HG03575 (cell line): ENCODE measurements at regions not wholly inside any gene's neighbourhood (a gene's known extent, or its start where the extent isn't known, plus 50 kb on each side); places are given as distances from the start of the nearest gene placed in this dataset.

Experiments used
- ATAC-seq: cut with Tn5 transposase; IDR thresholded peaks from one replicate; pipeline ENCODE4 v1.9.1; 2021; ENCODE audit not compliant: unreplicated experiment, insufficient number of reproducible peaks, low FRiP score; ENCODE audit errors: extremely low read depth

GRCh38 chr13:40210865-40211585 lies 455.4 kb downstream of the FOXO1 start:
- ATAC-seq, result no peak

GRCh38 chr13:40211586-40211968 lies 454.9 kb downstream of the FOXO1 start:
- no peak for ATAC-seq

GRCh38 chr13:40213779-40214178 lies 452.7 kb downstream of the FOXO1 start:
- no peak for ATAC-seq

DNA sequence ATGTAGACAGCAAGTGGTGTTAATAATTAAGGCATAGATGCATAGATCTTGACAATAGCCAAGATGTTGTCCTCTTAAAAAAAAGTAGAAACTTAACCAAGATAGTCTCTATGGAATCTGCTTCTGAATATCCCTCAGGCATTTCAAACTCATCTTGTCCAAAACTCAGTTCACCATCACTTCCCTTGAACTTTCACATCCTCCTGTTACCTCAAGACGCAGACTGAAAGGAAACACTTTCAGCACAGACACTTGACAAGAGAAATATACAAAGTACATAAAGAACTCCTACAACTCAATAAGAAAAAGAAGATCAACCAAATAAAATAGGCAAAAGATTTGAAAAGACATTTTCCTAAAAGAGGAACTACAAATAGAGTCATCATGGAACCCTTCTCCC lies 451.1 kb downstream of the FOXO1 start:
- ATAC-seq, result no peak

DNA sequence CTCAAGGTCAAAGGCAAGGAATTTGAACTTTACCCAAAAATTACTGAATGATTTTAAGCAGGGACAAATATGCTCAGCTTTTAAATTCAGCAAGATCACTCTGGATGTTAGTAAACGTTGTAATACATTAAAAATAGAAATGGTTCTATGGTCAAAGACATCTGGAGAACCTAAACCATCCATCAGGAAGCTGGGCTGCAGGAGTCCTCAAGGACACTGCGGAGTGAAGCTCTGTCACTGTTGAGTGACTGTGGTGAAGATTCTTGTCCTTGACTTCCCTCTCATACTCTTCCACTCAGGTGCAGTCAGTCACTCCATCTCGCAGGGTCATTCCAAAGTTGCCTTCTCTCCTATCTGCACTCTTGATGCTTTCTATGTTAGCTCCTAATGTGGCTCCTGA lies 450.7 kb downstream of the FOXO1 start:
- no peak for ATAC-seq

DNA sequence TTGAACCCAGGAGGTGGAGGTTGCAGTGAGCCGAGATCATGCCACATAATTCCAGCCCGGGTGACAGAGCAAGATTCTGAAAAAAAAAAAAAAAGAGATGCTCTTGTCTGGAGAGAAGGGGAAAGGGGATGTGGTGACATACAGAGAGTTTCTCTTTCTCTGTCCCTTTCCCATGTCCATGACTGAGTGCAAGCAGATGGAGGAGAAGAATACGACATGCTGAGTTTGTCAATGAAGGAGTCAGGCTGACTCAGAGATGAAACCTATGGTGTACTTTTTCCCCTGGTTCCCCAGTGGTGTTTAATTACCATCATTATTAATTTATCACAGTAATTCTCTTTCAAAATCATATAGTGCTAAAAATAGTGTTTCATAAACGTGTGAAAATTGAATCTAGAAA lies 448.8 kb downstream of the FOXO1 start:
- ATAC-seq, result no peak

DNA sequence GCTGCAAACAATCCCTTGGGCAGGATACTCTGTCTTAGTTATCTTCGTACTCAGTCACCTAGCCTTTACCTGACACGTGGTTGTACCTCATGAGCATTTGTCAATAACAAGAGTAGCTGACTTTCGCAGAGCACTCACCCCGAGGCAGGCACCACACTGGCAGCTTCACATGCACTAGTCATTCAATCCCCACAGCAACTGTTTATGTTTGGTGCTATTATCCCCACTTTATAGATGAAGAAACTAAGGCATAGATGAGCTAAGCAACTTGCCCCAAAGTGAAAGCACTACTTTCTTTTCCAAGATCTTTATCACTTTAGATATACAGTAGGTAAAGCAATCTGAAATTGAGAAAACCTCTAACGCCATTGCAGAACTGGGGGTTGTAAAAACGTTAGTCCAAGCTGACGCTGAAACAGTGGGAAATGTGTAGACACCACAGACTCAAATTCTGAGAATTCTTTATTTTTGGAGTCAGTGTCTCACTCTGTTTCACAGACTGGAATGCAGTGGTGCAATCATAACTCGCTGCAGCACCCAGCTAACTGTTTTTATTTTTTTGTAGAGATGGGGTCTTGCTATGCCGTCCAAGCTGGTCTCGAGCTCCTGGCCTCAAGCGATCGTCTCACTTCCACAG lies 446.0 kb downstream of the FOXO1 start:
- ATAC-seq, result no peak

GRCh38 chr13:40221131-40221459 lies 445.3 kb downstream of the FOXO1 start:
- no peak for ATAC-seq

GRCh38 chr13:40221460-40222201 lies 444.8 kb downstream of the FOXO1 start:
- ATAC-seq, result no peak

DNA sequence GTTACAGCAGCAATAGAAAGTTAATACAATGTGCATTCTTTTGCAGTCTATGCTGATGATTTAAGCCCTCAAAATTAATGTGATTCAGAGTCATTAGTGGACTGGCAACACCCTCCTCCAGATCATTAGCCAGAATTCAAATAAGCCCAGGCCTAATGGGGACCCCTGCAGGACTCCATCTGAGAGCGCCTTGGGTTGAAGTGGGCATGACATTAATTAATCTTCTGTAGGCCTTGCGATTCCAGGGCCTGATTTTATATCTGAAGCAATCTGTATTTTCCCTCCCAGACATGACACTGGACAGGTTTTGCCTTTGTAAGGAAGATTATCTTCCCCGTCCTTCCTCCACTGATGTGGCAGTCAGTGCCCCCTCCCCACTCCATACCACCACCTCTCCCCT lies 442.9 kb downstream of the FOXO1 start:
- no peak for ATAC-seq

DNA sequence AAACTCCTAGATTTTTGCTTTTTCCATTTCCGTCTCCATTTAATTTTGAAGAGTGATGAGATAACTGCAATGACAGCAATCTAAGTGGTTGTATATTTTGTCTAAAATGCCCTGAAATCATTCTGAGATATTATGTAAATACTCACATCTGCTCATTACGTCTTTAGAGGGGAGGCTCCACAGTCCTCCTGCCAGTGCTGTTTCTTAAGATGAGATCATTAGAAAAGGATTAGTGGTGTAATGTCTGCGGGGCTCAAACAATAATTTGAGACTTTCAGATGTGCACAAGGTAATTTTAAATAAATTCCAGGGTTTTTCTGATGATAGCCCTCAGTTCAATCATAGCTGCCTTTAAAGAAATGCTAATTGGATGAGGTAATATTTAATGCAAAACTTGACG lies 437.9 kb downstream of the FOXO1 start:
- ATAC-seq, result no peak

DNA sequence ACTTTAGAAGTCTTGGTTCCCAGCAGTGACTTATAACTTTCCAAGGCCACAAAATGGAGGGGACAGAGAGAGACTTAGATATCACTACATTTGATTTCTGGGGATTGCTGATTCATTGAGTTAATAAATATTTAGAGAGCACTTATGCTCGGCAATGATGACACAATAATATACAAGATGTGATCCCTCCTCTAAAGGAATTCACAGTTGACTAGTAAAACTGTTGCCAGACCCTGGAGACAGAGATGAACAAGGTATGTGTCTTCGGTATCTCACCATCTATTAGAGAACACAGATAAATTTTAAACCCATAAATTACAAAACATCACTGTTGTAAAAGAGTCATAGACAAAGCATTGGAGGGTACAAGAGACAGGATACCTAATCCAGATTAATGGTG lies 437.5 kb downstream of the FOXO1 start:
- ATAC-seq, result no peak

- no peak for ATAC-seq
These were observed 435.6 kb downstream of the FOXO1 start for GRCh38 chr13:40230833-40231266.

GRCh38 chr13:40231311-40231710 lies 435.1 kb downstream of the FOXO1 start:
- no peak for ATAC-seq

DNA sequence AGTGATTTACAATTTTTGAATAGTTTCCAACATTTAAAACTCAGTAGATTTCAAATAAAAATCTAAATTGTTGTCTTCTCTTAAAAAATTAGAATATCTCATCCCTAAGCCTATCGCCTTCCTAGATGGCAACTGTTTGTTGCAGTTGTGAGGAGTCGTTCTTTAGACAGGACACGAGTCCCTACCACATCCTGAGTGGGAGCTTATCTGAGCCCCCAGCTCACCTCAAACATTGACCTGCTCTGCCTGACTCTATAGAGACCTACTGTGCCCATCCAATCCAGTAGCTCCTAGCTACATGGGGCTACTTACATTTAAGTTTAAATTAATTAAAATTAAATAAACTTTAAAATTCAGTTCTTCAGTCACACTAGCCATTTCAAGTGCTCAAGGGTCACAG lies 434.7 kb downstream of the FOXO1 start:
- no peak for ATAC-seq

DNA sequence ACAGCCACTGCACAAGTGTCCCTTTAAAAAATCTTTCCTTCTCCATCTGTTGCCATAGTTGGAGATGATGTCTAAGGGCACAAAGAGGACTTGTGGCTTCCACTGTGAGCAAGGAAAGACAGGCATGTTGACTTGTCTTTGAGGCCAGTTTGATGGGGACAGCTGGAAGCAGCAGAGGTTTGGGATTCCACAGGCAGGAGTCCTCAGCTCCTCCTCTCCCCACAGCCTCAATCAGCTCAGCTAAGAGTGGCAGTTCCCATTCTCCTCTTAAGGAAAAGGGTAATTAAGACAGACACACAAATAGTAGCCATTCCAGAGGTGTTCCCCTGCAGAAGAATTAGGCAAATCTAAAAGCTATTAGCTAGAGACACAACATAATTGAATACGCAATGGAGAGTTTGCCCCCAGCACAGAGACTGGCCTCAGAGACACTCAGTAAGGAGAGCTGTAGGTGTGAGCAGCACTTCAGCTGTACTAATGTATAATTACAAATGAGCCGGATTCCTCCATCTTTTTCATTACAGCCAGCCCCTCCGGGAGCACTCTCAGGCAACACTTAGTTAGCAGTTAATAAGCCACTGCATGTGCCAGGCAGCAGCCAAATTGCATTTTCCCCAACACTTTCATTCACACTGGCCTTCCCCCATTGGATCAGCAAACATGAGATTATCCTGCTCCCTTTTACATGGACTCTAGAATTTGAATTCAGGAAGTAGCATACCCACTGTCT lies 434.0 kb downstream of the FOXO1 start:
- no peak for ATAC-seq

- ATAC-seq, result no peak
These were observed 432.7 kb downstream of the FOXO1 start for GRCh38 chr13:40233731-40234195.

GRCh38 chr13:40235160-40235796 lies 431.2 kb downstream of the FOXO1 start:
- ATAC-seq, result no peak

DNA sequence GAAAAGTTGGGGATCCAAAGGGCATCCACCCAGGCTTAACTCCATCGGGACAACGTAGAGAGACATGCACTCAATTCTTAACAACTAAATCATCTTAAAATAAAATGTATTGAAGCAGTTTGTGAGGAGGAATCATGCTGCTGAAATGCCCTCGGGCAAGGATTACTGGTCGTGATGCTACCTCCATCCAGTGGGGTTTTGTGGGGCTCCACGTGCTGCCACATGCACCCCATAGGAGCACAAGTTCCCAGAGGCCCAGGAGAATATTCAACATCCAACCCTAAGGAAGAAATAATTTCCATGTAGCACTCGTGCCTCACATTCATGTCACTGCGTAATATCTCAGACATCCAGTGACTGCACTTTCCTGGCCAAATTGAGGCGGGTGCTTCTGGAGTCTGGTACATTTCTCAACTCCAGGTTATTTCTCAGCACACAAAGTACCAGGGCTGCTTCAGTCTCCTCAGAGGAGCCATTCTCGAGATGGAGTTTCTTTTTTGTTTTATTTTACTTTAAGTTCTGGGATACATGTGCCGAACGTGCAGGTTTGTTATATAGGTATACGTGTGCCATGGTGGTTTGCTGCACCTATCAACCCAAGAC lies 429.8 kb downstream of the FOXO1 start:
- no peak for ATAC-seq
